Ovary (tissue), 7 donors: ENCODE measurements at regions not wholly inside any gene's neighbourhood (a gene's known extent, or its start where the extent isn't known, plus 50 kb on each side); places are given as distances from the start of the nearest gene placed in this dataset.

Experiments
- DNase-seq, 5 donors: peaks; one replicate each; pipeline ENCODE4 v3.0.0-alpha.2; 2019 to 2020
- H3K27ac ChIP-seq, 2 donors: fragments of 200-600 bp; one replicate each; pipeline versions ENCODE4 v1.5.1 to v1.8.0; 2019 to 2022
- H3K27me3 ChIP-seq: fragments of 200-600 bp; one replicate; pipeline ENCODE4 v1.8.0; 2022
- H3K36me3 ChIP-seq: fragments of 200-600 bp; sonication (generic); one replicate; pipeline ENCODE4 v1.5.1; 2019
- H3K4me1 ChIP-seq: one replicate; pipeline ENCODE4 v1.8.1; 2013; ENCODE audit warnings: mild to moderate bottlenecking, moderate library complexity; ENCODE audit not compliant: insufficient read depth
- H3K4me3 ChIP-seq: fragments of 200-600 bp; sonication (generic); one replicate; pipeline ENCODE4 v1.5.1; 2017
- H3K9me3 ChIP-seq, 2 donors: fragments of 200-600 bp in 1 of 2; sonication (generic) in 1 of 2; one replicate each; pipeline versions ENCODE4 v1.5.1 to v1.8.1; 2013 to 2019; ENCODE audit warnings: mild to moderate bottlenecking in 1 of 2, moderate library complexity in 1 of 2
- EP300 ChIP-seq: sonication (generic); formaldehyde crosslinking; IDR thresholded peaks from one replicate; pipeline ENCODE4 v1.6.1; 2017; ENCODE audit warnings: antibody characterized with exemption
- POLR2A ChIP-seq: fragments of 450-650 bp; IDR thresholded peaks from one replicate; pipeline ENCODE4 v1.6.1; 2017; ENCODE audit warnings: antibody characterized with exemption, mild to moderate bottlenecking, moderate library complexity
- WGBS, 3 donors: extraction: QIAGEN DNeasy Blood & Tissue Kit in 1 of 3; methylation state at CpG; one replicate each; pipeline versions ENCODE4 v1.1.5 to v1.1.7; 2013 to 2017; 5-methylcytosine and 5-hydroxymethylcytosine counted together
- intact Hi-C, 4 donors: fragments of 100-400 bp; cut with DNase I; formaldehyde crosslinking; loops; one replicate each; pipeline versions ENCODE4 v1.11.0 to v1.15.1; 2022 to 2023
- TF ChIP-seq, protein P1 (sequence below), 3 donors: fragments of 450-650 bp in 2 of 3; fragments of 200-600 bp in 1 of 3; IDR thresholded peaks; one replicate each; pipeline versions ENCODE4 v1.5.1 to v1.8.0; 2016 to 2022; ENCODE audit warnings: antibody characterized with exemption in 3 of 3, mild to moderate bottlenecking in 1 of 3
- donor health status: DM: no; HTN: no; CAD: no; lungs with moderate emphysema.
- donor health status: DM: no; HTN: no; CAD: no.
- donor health status: Bipolar disorder and iron deficiency.
- donor health status: DM: no; HTN: no; CAD: no.
- donor health status: DM: yes; HTN: yes; CAD: no.

DNA sequence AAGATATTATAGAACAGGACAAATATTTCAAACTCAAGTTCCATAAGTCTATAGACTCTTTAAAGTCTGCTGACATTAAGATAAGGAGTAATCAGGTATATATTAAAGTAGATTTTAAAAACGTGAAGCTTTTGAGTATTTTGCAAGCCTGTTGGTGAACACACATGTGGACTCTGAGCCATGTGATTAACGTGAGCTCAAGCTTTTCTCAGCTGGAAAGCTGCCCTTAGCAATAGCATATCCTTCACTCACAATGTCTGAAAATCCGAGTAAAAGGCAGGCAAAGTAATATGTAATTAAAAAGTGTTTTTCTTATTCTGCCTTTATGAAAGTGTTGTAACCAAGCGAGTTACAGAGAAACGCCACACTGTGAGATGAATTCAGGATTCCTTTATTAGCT, 140.5 kb upstream of the AADAT start:
- intact Hi-C loops = no loop called here
- Histone ChIP-seq H3K27ac (no peak overlapping the region), H3K27me3 (no peaks in the 10 kb centered on the region), H3K9me3 (no peaks in the 10 kb centered on the region), H3K4me3 (no peak overlapping the region), H3K36me3 (no peaks in the 10 kb centered on the region), H3K4me1 (no peaks in the 10 kb centered on the region)
- WGBS, 3 donors = 11 to 23% (median 14%) methylated on average over 5 of the region's 5 CpGs
- no peak for DNase-seq
- TF ChIP-seq EP300 = no peak
- TF ChIP-seq, protein P1, sequence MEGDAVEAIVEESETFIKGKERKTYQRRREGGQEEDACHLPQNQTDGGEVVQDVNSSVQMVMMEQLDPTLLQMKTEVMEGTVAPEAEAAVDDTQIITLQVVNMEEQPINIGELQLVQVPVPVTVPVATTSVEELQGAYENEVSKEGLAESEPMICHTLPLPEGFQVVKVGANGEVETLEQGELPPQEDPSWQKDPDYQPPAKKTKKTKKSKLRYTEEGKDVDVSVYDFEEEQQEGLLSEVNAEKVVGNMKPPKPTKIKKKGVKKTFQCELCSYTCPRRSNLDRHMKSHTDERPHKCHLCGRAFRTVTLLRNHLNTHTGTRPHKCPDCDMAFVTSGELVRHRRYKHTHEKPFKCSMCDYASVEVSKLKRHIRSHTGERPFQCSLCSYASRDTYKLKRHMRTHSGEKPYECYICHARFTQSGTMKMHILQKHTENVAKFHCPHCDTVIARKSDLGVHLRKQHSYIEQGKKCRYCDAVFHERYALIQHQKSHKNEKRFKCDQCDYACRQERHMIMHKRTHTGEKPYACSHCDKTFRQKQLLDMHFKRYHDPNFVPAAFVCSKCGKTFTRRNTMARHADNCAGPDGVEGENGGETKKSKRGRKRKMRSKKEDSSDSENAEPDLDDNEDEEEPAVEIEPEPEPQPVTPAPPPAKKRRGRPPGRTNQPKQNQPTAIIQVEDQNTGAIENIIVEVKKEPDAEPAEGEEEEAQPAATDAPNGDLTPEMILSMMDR (IDR thresholded peaks at IDR 0.05) = no peak
- no peak for TF ChIP-seq POLR2A

DNA sequence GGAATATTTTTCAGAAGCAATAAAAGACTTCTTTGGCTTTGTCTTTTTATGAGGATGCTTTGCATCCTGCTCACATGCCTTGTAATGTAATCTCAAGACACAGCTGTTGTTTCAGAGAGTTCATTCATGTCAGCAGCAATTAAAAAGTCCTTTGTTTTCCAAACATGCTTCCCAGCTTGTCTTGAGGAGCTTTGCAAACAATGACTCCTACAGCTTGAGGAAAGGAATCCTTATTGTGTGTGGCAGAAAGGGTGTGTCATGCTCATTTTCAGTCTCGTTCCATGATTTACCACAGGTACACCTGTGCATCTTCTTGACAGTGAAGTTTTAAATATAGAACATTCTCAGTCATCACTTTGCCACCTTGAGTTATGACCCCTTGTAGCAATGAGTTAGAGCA, 139.2 kb upstream of the AADAT start:
- WGBS, 3 donors = 0 to 7% (median 0%) methylated on average over 1 of the region's 1 CpG
- no peak for DNase-seq
- Histone ChIP-seq H3K4me3 (no peak overlapping the region), H3K27ac (no peak overlapping the region), H3K36me3 (no peaks in the 10 kb centered on the region), H3K9me3 (no peaks in the 10 kb centered on the region), H3K27me3 (no peaks in the 10 kb centered on the region), H3K4me1 (no peaks in the 10 kb centered on the region)
- intact Hi-C loops = no loop called here
- TF ChIP-seq EP300 (no peak), POLR2A (no peak)
- TF ChIP-seq, protein P1 (IDR thresholded peaks at IDR 0.05) = no peak

- TF ChIP-seq EP300 = no peak
- Histone ChIP-seq H3K27ac (no peak overlapping the region), H3K27me3 (no peaks in the 10 kb centered on the region), H3K36me3 (no peaks in the 10 kb centered on the region), H3K4me3 (no peak overlapping the region), H3K4me1 (no peaks in the 10 kb centered on the region), H3K9me3 (no peaks in the 10 kb centered on the region)
- DNase-seq = no peak
- intact Hi-C loops = no loop called here
- WGBS, 3 donors = 83 to 100% (median 84%) methylated on average over 2 of the region's 2 CpGs
These were observed 138.2 kb upstream of the AADAT start for GRCh38 chr4:170227928-170228327.

DNA sequence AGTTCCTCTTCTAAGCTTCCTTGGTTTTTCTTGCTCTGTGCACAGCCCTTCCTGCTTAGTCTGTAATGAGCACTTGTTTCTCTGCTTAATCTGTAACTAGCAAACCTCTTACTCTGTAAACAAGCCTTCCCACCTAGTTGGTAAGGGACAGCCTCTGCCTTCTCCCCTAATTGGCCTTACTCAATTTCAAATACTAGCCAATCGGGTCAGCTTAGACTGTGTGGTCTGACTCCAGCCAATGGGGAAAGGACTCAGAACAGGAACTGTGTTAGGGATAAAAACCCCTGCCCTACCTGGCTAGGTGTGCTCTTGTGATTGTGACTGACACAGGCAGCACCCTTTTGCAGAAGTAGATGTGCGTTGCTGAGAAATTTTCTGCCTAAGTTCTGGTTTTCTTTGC, 136.5 kb upstream of the AADAT start:
- 74 to 88% (median 84%) methylated on average over 2 of the region's 2 CpGs for WGBS, 3 donors
- no peak for TF ChIP-seq EP300
- TF ChIP-seq, protein P1 (IDR thresholded peaks at IDR 0.05) = no peak
- TF ChIP-seq POLR2A = no peak

DNA sequence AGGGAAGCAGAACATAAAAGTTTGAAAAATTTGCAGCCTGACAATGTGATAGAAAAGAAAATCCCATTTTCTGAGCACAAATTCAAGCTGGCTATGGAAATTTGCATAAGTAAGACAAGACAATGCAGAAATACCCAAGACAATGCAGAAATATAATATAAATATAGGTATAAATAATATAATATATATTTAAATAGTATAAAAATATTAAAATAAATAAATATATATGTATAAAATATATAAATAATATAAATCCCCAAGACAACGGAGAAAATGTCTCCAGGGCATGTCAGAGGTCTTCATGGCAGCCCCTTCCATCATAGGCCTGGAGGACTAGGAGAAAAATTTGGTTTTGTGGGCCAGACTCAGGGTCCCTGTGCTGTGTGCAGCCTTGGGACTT, 125.0 kb upstream of the AADAT start:
- H3K27me3 ChIP-seq = no peaks in the 10 kb centered on the region
- no peaks in the 10 kb centered on the region for H3K9me3 ChIP-seq
- no peak overlapping the region for H3K27ac ChIP-seq
- no peak overlapping the region for H3K4me3 ChIP-seq
- no peak for DNase-seq
- 64 to 73% (median 69%) methylated on average over 1 of the region's 1 CpG for WGBS, 3 donors
- TF ChIP-seq POLR2A = no peak
- no peak for TF ChIP-seq EP300
- TF ChIP-seq, protein P1 (IDR thresholded peaks at IDR 0.05) = no peak
- no peaks in the 10 kb centered on the region for H3K4me1 ChIP-seq
- intact Hi-C loops = no loop called here
- no peaks in the 10 kb centered on the region for H3K36me3 ChIP-seq

More for the DNA sequence above, 136.5 kb upstream of the AADAT start:
- no peak overlapping the region for H3K4me3 ChIP-seq
- H3K9me3 ChIP-seq = no peaks in the 10 kb centered on the region
- DNase-seq = no peak
- intact Hi-C loops = no loop called here
- H3K27me3 ChIP-seq = no peaks in the 10 kb centered on the region
- no peak overlapping the region for H3K27ac ChIP-seq
- no peaks in the 10 kb centered on the region for H3K4me1 ChIP-seq
- no peaks in the 10 kb centered on the region for H3K36me3 ChIP-seq
